ENCODE measurements at regions not wholly inside any gene's neighbourhood (a gene's known extent, or its start where the extent isn't known, plus 50 kb on each side); places are given as distances from the start of the nearest gene placed in this dataset.

GRCh38 chr18:51751901-51752300 lies 554.4 kb upstream of the MEX3C start:
- FAIRE-seq (no peak), ATAC-seq (no peak), DNase-seq (ENCODE audit: low read depth in 1 of 2, low spot score in 1 of 2) (no peak)
- H3K4me2 ChIP-seq = no peak overlapping the region
- H3K4me1 ChIP-seq = no peaks in the 10 kb centered on the region
- WGBS (ENCODE audit: missing lambda C conversion rate) = 6% methylated on average over 4 of the region's 4 CpGs
- no peak overlapping the region for H3K4me3 ChIP-seq
- CTCF ChIA-PET = no interaction called here
- POLR2A ChIA-PET = interaction anchor here (0.5 kb wide), 1 partner anchor 554 kb away, joined by 4 read pairs; the partner anchor contains the start of gene MEX3C
- H3K27ac ChIP-seq = no peak overlapping the region
- H3K9me3 ChIP-seq = no peaks in the 10 kb centered on the region
- TF ChIP-seq RARB (CRISPR knock-in tag; IDR thresholded peaks at IDR 0.05) = no peak
- no peak for TF ChIP-seq MAX (IDR thresholded peaks at IDR 0.05)
- TF ChIP-seq POLR2AphosphoS2 (conservative IDR thresholded peaks at IDR 0.05; ENCODE audit: low read length) = no peak
- TF ChIP-seq HOXB5 (CRISPR knock-in tag; IDR thresholded peaks at IDR 0.05) = no peak
- no peak for TF ChIP-seq RAD21 (conservative IDR thresholded peaks at IDR 0.05 in 1 of 2, IDR thresholded peaks at IDR 0.05 in 1 of 2)
- TF ChIP-seq USF2 (IDR thresholded peaks at IDR 0.05) = no peak
- no peak for TF ChIP-seq BCL3 (IDR thresholded peaks at IDR 0.05)
- TF ChIP-seq REST (IDR thresholded peaks at IDR 0.05) = no peak
- no peak for TF ChIP-seq KDM5A (IDR thresholded peaks at IDR 0.05)
- no peak for TF ChIP-seq PHF8 (IDR thresholded peaks at IDR 0.05; ENCODE audit: borderline replicate concordance, low read depth)
- TF ChIP-seq HES2 (IDR thresholded peaks at IDR 0.05) = no peak
- no peak for TF ChIP-seq TP53 (CRISPR knock-in tag; IDR thresholded peaks at IDR 0.05)
- no peak for TF ChIP-seq CBX8 (IDR thresholded peaks at IDR 0.05)
- no peak for TF ChIP-seq GATA3 (IDR thresholded peaks at IDR 0.05; ENCODE audit: borderline replicate concordance)
- no peak for TF ChIP-seq FOXS1 (CRISPR knock-in tag; IDR thresholded peaks at IDR 0.05)
- no peak for TF ChIP-seq ESRRA (IDR thresholded peaks at IDR 0.05; ENCODE audit: borderline replicate concordance, low read length)
- no peak for TF ChIP-seq HDAC2 (IDR thresholded peaks at IDR 0.05)
- no peak for TF ChIP-seq ATOH8 (CRISPR knock-in tag; IDR thresholded peaks at IDR 0.05; ENCODE audit: low read depth)

- Histone ChIP-seq H3K4me1 (no peaks in the 10 kb centered on the region), H3K4me3 (no peak overlapping the region), H3K9me3 (no peaks in the 10 kb centered on the region), H3K27ac (no peak overlapping the region), H3K4me2 (no peak overlapping the region)
- FAIRE-seq (no peak), ATAC-seq (no peak), DNase-seq (ENCODE audit: low read depth in 1 of 2, low spot score in 1 of 2) (no peak)
- TF ChIP-seq USF2 (IDR thresholded peaks at IDR 0.05) = no peak
- no peak for TF ChIP-seq ZC3H11A (IDR thresholded peaks at IDR 0.05)
- no peak for TF ChIP-seq MAZ (IDR thresholded peaks at IDR 0.05; ENCODE audit: borderline replicate concordance, low read depth, low read length)
- TF ChIP-seq KDM1A (IDR thresholded peaks at IDR 0.05; ENCODE audit: low read depth) = no peak
- TF ChIP-seq FOXS1 (CRISPR knock-in tag; IDR thresholded peaks at IDR 0.05) = no peak
- TF ChIP-seq POLR2A (IDR thresholded peaks at IDR 0.05; ENCODE audit: low read length) = no peak
- TF ChIP-seq BCL3 (IDR thresholded peaks at IDR 0.05) = no peak
- no peak for TF ChIP-seq REST (IDR thresholded peaks at IDR 0.05)
- no peak for TF ChIP-seq NR3C1 (IDR thresholded peaks at IDR 0.05)
- TF ChIP-seq RNF2 (IDR thresholded peaks at IDR 0.05; ENCODE audit: borderline replicate concordance, low read depth) = no peak
- POLR2A ChIA-PET = no interaction called here
- 18% methylated on average over 5 of the region's 5 CpGs for whole genome bisulfite sequencing (ENCODE audit: missing lambda C conversion rate)
- CTCF ChIA-PET = no interaction called here
These were observed 556.0 kb upstream of the MEX3C start for GRCh38 chr18:51753365-51754057.

All from A549 (cell line).